Neural cell (in vitro differentiated cells): ENCODE measurements at regions not wholly inside any gene's neighbourhood (a gene's known extent, or its start where the extent isn't known, plus 50 kb on each side); places are given as distances from the start of the nearest gene placed in this dataset.

ENCODE experiments used
- EZH2 ChIP-seq: fragments of 200-600, 300-800 bp; shearing (Covaris generic), sonication (generic); IDR thresholded peaks from 2 replicates; pipeline ENCODE4 v1.6.1; 2014; ENCODE audit warnings: antibody characterized with exemption, low read length, borderline replicate concordance, mild to moderate bottlenecking; ENCODE audit not compliant: insufficient read depth, poor library complexity, severe bottlenecking
- REST ChIP-seq: IDR thresholded peaks from 2 replicates; pipeline ENCODE4 v1.6.1; 2012; ENCODE audit warnings: borderline replicate concordance
- TF ChIP-seq, protein P1 (sequence below): fragments of 450-650 bp; IDR thresholded peaks from 2 replicates; pipeline ENCODE4 v1.5.1; 2014; ENCODE audit warnings: antibody characterized with exemption, mild to moderate bottlenecking, moderate library complexity; ENCODE audit not compliant: poor library complexity, severe bottlenecking

- TF ChIP-seq EZH2: no peak
- TF ChIP-seq REST: no peak
- TF ChIP-seq, protein P1, sequence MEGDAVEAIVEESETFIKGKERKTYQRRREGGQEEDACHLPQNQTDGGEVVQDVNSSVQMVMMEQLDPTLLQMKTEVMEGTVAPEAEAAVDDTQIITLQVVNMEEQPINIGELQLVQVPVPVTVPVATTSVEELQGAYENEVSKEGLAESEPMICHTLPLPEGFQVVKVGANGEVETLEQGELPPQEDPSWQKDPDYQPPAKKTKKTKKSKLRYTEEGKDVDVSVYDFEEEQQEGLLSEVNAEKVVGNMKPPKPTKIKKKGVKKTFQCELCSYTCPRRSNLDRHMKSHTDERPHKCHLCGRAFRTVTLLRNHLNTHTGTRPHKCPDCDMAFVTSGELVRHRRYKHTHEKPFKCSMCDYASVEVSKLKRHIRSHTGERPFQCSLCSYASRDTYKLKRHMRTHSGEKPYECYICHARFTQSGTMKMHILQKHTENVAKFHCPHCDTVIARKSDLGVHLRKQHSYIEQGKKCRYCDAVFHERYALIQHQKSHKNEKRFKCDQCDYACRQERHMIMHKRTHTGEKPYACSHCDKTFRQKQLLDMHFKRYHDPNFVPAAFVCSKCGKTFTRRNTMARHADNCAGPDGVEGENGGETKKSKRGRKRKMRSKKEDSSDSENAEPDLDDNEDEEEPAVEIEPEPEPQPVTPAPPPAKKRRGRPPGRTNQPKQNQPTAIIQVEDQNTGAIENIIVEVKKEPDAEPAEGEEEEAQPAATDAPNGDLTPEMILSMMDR: no peak
Observed at GRCh38 chr4:128440923-128441322, 153.3 kb upstream of the PGRMC2 start.
